T-helper 2 cell treated with Interferon-gamma antibody and Interleukin-4, amounts not matched to agents 5 μg/mL and 100 μg/mL, for 36 hours (primary cell): ENCODE measurements at regions not wholly inside any gene's neighbourhood (a gene's known extent, or its start where the extent isn't known, plus 50 kb on each side); places are given as distances from the start of the nearest gene placed in this dataset.

Experiments
- DNase-seq: peaks from one replicate; pipeline ENCODE4 v3.0.0; 2021; ENCODE audit warnings: low spot score
- H3K27ac Mint-ChIP-seq: one replicate; pipeline ENCODE4 v1.8.0; 2021; ENCODE audit warnings: mild to moderate bottlenecking, mixed read lengths
- H3K27me3 Mint-ChIP-seq: one replicate; pipeline ENCODE4 v1.8.0; 2021; ENCODE audit warnings: low read depth, mixed read lengths
- H3K36me3 Mint-ChIP-seq: one replicate; pipeline ENCODE4 v1.8.0; 2021; ENCODE audit warnings: low read depth, mixed read lengths
- H3K4me1 Mint-ChIP-seq: one replicate; pipeline ENCODE4 v1.8.0; 2021; ENCODE audit warnings: low read depth, mixed read lengths
- H3K4me3 Mint-ChIP-seq: one replicate; pipeline ENCODE4 v1.8.0; 2022; ENCODE audit warnings: mild to moderate bottlenecking, moderate library complexity, mixed read lengths
- H3K9me3 Mint-ChIP-seq: one replicate; pipeline ENCODE4 v1.8.0; 2021; ENCODE audit warnings: mixed read lengths

DNA sequence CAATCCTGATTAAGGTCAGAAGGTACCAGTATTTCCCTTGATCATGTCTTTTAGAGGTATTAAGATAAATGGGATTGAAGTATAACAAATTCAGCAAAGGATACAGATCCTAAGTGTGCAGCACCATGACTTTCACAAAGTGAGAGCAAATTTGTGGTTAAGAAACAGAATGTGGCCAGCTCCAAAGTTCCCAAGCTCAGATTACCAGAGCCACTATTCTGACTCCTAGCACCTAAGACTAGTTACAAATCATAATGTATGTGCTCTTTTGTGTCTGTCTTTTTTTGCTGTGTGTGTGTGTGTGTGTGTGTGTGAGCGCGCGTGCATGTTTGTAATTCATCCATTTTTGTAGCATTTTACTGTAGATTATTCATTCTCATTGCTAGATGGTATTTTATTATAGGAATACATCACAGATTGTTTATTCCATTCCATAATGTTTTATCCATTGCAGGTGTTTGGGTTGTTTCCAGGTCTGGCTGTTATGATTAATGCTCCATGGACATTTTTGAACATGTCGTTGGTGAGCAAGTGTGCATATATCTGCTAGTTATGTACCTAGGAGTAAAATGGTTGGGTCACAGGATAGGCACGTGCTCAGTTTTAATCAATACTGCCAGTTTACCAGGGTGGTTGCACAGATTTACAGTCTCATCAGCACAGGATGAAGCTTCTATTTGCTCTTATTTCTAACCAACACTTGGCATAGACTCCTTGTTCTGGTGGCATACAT lies 314.0 kb upstream of the JAG1 start:
- no peaks in the 10 kb centered on the region for H3K9me3 Mint-ChIP-seq
- no peaks in the 10 kb centered on the region for H3K36me3 Mint-ChIP-seq
- DNase-seq = no peak
- no peaks in the 10 kb centered on the region for H3K27me3 Mint-ChIP-seq
- no peak overlapping the region for H3K27ac Mint-ChIP-seq
- no peak overlapping the region for H3K4me3 Mint-ChIP-seq
- H3K4me1 Mint-ChIP-seq = no peaks in the 10 kb centered on the region

GRCh38 chr20:10990625-10991382 lies 317.0 kb upstream of the JAG1 start:
- H3K36me3 Mint-ChIP-seq = no peaks in the 10 kb centered on the region
- H3K4me1 Mint-ChIP-seq = no peaks in the 10 kb centered on the region
- H3K27ac Mint-ChIP-seq = no peak overlapping the region

GRCh38 chr20:10992731-10993130 lies 318.9 kb upstream of the JAG1 start:
- H3K4me1 Mint-ChIP-seq = no peaks in the 10 kb centered on the region
- H3K27me3 Mint-ChIP-seq = no peaks in the 10 kb centered on the region
- no peak overlapping the region for H3K4me3 Mint-ChIP-seq
- H3K36me3 Mint-ChIP-seq = no peaks in the 10 kb centered on the region
- H3K9me3 Mint-ChIP-seq = no peaks in the 10 kb centered on the region
- DNase-seq = no peak
- no peak overlapping the region for H3K27ac Mint-ChIP-seq

More at GRCh38 chr20:10990625-10991382, 317.0 kb upstream of the JAG1 start:
- Mint-ChIP-seq H3K27me3 (no peaks in the 10 kb centered on the region), H3K9me3 (no peaks in the 10 kb centered on the region), H3K4me3 (no peak overlapping the region)
- DNase-seq = no peak

DNA sequence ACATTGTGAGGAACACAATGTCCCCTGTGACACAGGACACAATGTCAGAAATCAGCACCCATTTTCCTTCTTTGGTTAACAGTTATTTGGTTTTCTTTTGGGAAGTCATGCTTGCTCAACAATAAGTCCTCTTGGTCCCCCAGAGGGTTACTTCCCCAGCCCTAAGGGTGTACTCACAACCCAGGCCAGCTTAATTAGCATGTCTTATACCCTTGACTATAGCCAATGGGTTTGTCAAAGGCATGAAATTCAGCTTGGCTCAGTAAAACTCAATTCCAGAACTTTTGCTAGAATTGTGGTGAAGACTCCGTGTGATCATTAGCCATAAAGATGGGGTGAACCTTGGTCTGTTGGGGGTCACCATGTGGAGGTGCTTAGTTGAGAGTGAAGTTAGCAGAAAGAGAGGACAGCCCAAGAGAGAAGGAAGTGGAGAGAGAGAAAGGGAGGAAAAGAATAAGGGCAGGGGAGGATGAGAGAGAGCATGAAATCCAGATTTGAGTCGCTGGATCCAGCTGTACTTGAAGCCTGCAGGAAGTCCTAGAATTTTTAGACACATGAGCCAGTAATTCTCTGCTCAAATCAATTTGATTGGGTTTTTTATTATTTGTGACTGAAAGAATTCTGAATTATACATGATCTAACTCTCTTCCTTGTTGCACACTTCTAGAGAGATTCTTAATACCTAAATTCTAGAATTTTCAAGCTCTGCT lies 321.3 kb upstream of the JAG1 start:
- Mint-ChIP-seq H3K4me3 (no peak overlapping the region), H3K9me3 (no peaks in the 10 kb centered on the region), H3K27ac (no peak overlapping the region), H3K4me1 (no peaks in the 10 kb centered on the region), H3K36me3 (no peaks in the 10 kb centered on the region), H3K27me3 (no peaks in the 10 kb centered on the region)
- no peak for DNase-seq

- Mint-ChIP-seq H3K9me3 (no peaks in the 10 kb centered on the region), H3K4me1 (no peaks in the 10 kb centered on the region), H3K4me3 (no peak overlapping the region), H3K36me3 (no peaks in the 10 kb centered on the region), H3K27ac (no peak overlapping the region), H3K27me3 (no peaks in the 10 kb centered on the region)
- no peak for DNase-seq
These were observed 324.7 kb upstream of the JAG1 start for GRCh38 chr20:10998476-10998875.

GRCh38 chr20:11000416-11000815 lies 326.6 kb upstream of the JAG1 start:
- Mint-ChIP-seq H3K27me3 (no peaks in the 10 kb centered on the region), H3K9me3 (no peaks in the 10 kb centered on the region), H3K4me3 (no peak overlapping the region), H3K36me3 (no peaks in the 10 kb centered on the region), H3K27ac (no peak overlapping the region), H3K4me1 (no peaks in the 10 kb centered on the region)
- DNase-seq = no peak

- no peaks in the 10 kb centered on the region for H3K36me3 Mint-ChIP-seq
- DNase-seq = no peak
- peaks cover 2% of the 10 kb centered on the region for H3K9me3 Mint-ChIP-seq
- no peaks in the 10 kb centered on the region for H3K4me1 Mint-ChIP-seq
- H3K4me3 Mint-ChIP-seq = no peak overlapping the region
- H3K27me3 Mint-ChIP-seq = no peaks in the 10 kb centered on the region
- no peak overlapping the region for H3K27ac Mint-ChIP-seq
These were observed 327.5 kb upstream of the JAG1 start for GRCh38 chr20:11001302-11001701.

DNA sequence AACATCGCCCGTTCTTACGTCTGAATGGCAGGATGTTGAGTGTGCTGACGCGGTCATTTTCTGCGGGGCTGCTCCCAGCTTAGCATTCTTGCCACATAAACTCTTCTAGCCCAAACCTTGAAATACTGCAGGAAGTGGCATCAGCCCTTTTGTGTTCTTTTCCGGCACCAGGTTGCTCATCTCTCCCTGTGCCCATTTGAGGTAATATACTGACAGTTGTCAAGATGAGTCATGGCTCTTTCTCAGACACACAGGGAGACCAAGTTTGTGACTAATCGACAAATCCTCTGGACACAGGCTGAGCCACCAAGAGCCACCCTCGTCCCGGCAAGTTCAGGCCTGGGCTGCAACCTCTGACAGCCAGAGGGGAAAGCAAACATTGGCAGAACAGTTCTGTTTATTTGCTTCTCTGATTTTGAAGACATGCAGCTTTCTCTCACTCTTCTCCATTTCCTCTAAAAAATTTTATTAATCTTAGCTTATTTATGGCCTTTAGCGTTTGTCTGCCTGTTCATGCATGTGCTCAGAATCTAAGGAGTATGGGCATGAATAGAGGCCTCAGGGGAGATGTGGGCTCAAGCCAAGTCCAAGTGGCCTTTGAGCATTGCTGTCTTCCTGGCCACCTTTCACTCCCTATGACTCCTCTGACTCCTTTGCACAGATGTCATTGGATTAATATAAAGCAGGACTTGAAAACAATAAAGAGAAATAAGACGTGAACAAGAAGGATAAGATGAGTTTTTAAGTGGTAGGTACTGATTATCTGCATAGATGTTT lies 328.2 kb upstream of the JAG1 start:
- Mint-ChIP-seq H3K4me1 (no peaks in the 10 kb centered on the region), H3K27ac (no peak overlapping the region), H3K36me3 (no peaks in the 10 kb centered on the region), H3K9me3 (peaks cover 8% of the 10 kb centered on the region), H3K4me3 (no peak overlapping the region), H3K27me3 (no peaks in the 10 kb centered on the region)
- DNase-seq = no peak

DNA sequence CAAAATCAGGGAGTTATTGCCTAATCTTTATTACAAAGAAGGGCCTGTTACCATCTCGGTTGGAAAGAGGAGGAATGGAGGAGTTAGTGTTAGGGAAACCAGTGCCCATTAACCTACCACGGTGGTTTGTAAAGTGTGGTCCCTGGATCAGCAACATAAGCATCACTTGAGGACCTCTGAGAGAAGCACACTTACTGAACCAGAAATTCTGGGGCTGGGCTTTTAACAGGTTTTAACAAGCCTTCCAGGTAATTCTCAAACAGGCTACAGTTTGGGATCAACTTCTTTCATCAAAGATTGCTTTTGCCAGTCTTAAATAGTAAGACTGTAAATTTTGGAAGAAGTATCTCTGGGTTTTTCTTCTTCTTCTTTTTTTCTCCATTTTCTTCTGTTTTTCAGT lies 329.5 kb upstream of the JAG1 start:
- H3K4me1 Mint-ChIP-seq = no peaks in the 10 kb centered on the region
- H3K27me3 Mint-ChIP-seq = no peaks in the 10 kb centered on the region
- no peak for DNase-seq

GRCh38 chr20:11008444-11009033 lies 334.7 kb upstream of the JAG1 start:
- no peaks in the 10 kb centered on the region for H3K4me1 Mint-ChIP-seq
- no peak overlapping the region for H3K4me3 Mint-ChIP-seq
- H3K36me3 Mint-ChIP-seq = no peaks in the 10 kb centered on the region
- no peak overlapping the region for H3K27ac Mint-ChIP-seq
- peaks cover 11% of the 10 kb centered on the region for H3K9me3 Mint-ChIP-seq
- DNase-seq = no peak
- no peaks in the 10 kb centered on the region for H3K27me3 Mint-ChIP-seq

More for the DNA sequence above, 329.5 kb upstream of the JAG1 start:
- H3K27ac Mint-ChIP-seq = no peak overlapping the region
- peaks cover 11% of the 10 kb centered on the region for H3K9me3 Mint-ChIP-seq
- no peaks in the 10 kb centered on the region for H3K36me3 Mint-ChIP-seq
- no peak overlapping the region for H3K4me3 Mint-ChIP-seq

- Mint-ChIP-seq H3K4me1 (no peaks in the 10 kb centered on the region), H3K9me3 (peaks cover 5% of the 10 kb centered on the region), H3K36me3 (no peaks in the 10 kb centered on the region), H3K27ac (no peak overlapping the region), H3K27me3 (no peaks in the 10 kb centered on the region), H3K4me3 (no peak overlapping the region)
- no peak for DNase-seq
These were observed 337.9 kb upstream of the JAG1 start for GRCh38 chr20:11011653-11012052.

DNA sequence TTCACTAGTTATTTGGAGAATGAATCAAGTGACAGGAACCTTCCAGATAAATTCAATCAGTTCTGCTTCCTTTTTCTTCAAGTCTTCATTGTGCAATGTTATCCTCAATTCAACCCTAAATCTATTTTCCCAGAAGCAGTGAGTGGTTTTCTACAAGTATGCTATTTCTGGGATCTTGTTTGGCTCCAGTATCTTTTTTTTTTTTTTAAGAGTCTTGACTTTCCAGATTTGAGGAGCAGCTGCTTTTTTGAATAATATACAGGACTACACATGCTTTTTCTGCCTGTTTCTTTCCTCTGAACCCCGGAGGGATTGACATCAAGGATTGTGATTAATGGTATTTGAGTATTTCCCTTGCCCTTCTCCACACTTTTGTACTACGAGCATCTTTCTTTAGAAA lies 339.2 kb upstream of the JAG1 start:
- H3K27me3 Mint-ChIP-seq = no peaks in the 10 kb centered on the region
- no peaks in the 10 kb centered on the region for H3K9me3 Mint-ChIP-seq
- H3K4me3 Mint-ChIP-seq = no peak overlapping the region
- no peaks in the 10 kb centered on the region for H3K36me3 Mint-ChIP-seq
- H3K27ac Mint-ChIP-seq = no peak overlapping the region
- H3K4me1 Mint-ChIP-seq = no peaks in the 10 kb centered on the region
- no peak for DNase-seq

- no peak for DNase-seq
- peaks cover 3% of the 10 kb centered on the region for H3K9me3 Mint-ChIP-seq
- H3K4me3 Mint-ChIP-seq = no peak overlapping the region
- H3K4me1 Mint-ChIP-seq = no peaks in the 10 kb centered on the region
- H3K27ac Mint-ChIP-seq = no peak overlapping the region
- H3K27me3 Mint-ChIP-seq = no peaks in the 10 kb centered on the region
- H3K36me3 Mint-ChIP-seq = no peaks in the 10 kb centered on the region
These were observed 340.0 kb upstream of the JAG1 start for GRCh38 chr20:11013801-11014200.
